ENCODE measurements at regions not wholly inside any gene's neighbourhood (a gene's known extent, or its start where the extent isn't known, plus 50 kb on each side); places are given as distances from the start of the nearest gene placed in this dataset.

- DNase-seq = no peak
Measured at GRCh38 chr11:111137846-111138245, 107.7 kb upstream of the POU2AF2 start.

GRCh38 chr11:111135778-111136570 lies 109.6 kb upstream of the POU2AF2 start:
- no peak for DNase-seq

- DNase-seq = no peak
Measured at GRCh38 chr11:111135101-111135500, 110.4 kb upstream of the POU2AF2 start.

GRCh38 chr11:111128076-111128870 lies 117.3 kb upstream of the POU2AF2 start:
- no peak for DNase-seq

- no peak for DNase-seq
Measured at GRCh38 chr11:111124724-111125123, 120.8 kb upstream of the POU2AF2 start.

- DNase-seq = no peak
Measured at GRCh38 chr11:111123463-111124398, 121.8 kb upstream of the POU2AF2 start.

GRCh38 chr11:111120696-111121302 lies 124.7 kb upstream of the POU2AF2 start:
- no peak for DNase-seq

- DNase-seq = no peak
Measured at GRCh38 chr11:111120161-111120560, 125.4 kb upstream of the POU2AF2 start.

- DNase-seq = no peak
Measured at GRCh38 chr11:111119751-111120150, 125.8 kb upstream of the POU2AF2 start.

GRCh38 chr11:111115890-111116289 lies 129.6 kb upstream of the POU2AF2 start:
- no peak for DNase-seq

- no peak for DNase-seq
Measured at GRCh38 chr11:111114091-111114490, 131.4 kb upstream of the POU2AF2 start.

- no peak for DNase-seq
Measured at GRCh38 chr11:111112614-111113013, 132.9 kb upstream of the POU2AF2 start.

GRCh38 chr11:111107501-111107900 lies 138.0 kb upstream of the POU2AF2 start:
- no peak for DNase-seq

- no peak for DNase-seq
Measured at GRCh38 chr11:111106641-111107040, 138.9 kb upstream of the POU2AF2 start.

GRCh38 chr11:111105566-111105965 lies 140.0 kb upstream of the POU2AF2 start:
- no peak for DNase-seq

GRCh38 chr11:111104185-111104584 lies 141.3 kb upstream of the POU2AF2 start:
- DNase-seq = no peak

- DNase-seq = no peak
Measured at GRCh38 chr11:111101881-111102280, 143.6 kb upstream of the POU2AF2 start.

- no peak for DNase-seq
Measured at GRCh38 chr11:111099028-111099713, 146.4 kb upstream of the POU2AF2 start.

GRCh38 chr11:111098091-111098490 lies 147.4 kb upstream of the POU2AF2 start:
- no peak for DNase-seq

- no peak for DNase-seq
Measured at GRCh38 chr11:111097191-111097590, 148.3 kb upstream of the POU2AF2 start.

GRCh38 chr11:111095327-111095726 lies 150.2 kb upstream of the POU2AF2 start:
- DNase-seq = no peak

- no peak for DNase-seq
Measured at GRCh38 chr11:111093061-111093460, 152.5 kb upstream of the POU2AF2 start.
